ENCODE measurements at regions not wholly inside any gene's neighbourhood (a gene's known extent, or its start where the extent isn't known, plus 50 kb on each side); places are given as distances from the start of the nearest gene placed in this dataset.

- TF ChIP-seq YY1 (IDR thresholded peaks at IDR 0.05; ENCODE audit: insufficient read depth, insufficient read length) (no peak), ZNF274 (IDR thresholded peaks at IDR 0.05; ENCODE audit: low read depth, low read length) (no peak)
Measured at GRCh38 chr11:109783014-109783413, 310.2 kb upstream of the ZC3H12C start.

All from NT2/D1 (cell line).